ENCODE measurements at regions not wholly inside any gene's neighbourhood (a gene's known extent, or its start where the extent isn't known, plus 50 kb on each side); places are given as distances from the start of the nearest gene placed in this dataset.

DNA sequence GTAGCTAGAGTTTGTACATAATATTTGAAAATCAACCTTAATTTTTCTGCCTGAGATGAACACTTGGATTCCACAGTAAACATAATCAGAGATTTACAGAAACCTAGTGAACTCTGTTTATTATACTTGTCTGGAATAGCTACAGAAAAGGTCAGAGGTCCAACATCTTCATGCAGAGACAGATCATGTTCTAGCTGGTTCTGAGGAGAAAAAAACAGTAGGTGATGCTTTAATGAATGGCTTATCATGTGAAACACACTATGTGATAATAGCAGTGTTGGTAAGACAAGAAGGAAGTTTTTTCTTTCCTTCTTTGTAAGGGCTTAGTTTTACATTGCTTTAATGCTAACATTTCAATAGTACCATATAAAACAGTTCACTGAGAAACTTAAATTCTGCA is 846.4 kb upstream of the ZEB2 start:
- no peaks in the 10 kb centered on the region for H3K36me3 ChIP-seq (ENCODE audit: insufficient read depth in 1 of 2, low read depth in 1 of 2)
- ATAC-seq (no peak), DNase-seq (no peak)
- no peaks in the 10 kb centered on the region for H3K9me3 ChIP-seq
- H3K4me1 ChIP-seq: no peaks in the 10 kb centered on the region
- no peak overlapping the region for H3K4me3 ChIP-seq
- no peak overlapping the region for H3K27ac ChIP-seq
- TF ChIP-seq, protein P1, sequence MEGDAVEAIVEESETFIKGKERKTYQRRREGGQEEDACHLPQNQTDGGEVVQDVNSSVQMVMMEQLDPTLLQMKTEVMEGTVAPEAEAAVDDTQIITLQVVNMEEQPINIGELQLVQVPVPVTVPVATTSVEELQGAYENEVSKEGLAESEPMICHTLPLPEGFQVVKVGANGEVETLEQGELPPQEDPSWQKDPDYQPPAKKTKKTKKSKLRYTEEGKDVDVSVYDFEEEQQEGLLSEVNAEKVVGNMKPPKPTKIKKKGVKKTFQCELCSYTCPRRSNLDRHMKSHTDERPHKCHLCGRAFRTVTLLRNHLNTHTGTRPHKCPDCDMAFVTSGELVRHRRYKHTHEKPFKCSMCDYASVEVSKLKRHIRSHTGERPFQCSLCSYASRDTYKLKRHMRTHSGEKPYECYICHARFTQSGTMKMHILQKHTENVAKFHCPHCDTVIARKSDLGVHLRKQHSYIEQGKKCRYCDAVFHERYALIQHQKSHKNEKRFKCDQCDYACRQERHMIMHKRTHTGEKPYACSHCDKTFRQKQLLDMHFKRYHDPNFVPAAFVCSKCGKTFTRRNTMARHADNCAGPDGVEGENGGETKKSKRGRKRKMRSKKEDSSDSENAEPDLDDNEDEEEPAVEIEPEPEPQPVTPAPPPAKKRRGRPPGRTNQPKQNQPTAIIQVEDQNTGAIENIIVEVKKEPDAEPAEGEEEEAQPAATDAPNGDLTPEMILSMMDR (IDR thresholded peaks at IDR 0.05): no peak
- intact Hi-C loops (cut with DNase I): no loop called here
- H3K27me3 ChIP-seq (ENCODE audit: insufficient read depth in 3 of 3, low read length in 2 of 3): no peaks in the 10 kb centered on the region

DNA sequence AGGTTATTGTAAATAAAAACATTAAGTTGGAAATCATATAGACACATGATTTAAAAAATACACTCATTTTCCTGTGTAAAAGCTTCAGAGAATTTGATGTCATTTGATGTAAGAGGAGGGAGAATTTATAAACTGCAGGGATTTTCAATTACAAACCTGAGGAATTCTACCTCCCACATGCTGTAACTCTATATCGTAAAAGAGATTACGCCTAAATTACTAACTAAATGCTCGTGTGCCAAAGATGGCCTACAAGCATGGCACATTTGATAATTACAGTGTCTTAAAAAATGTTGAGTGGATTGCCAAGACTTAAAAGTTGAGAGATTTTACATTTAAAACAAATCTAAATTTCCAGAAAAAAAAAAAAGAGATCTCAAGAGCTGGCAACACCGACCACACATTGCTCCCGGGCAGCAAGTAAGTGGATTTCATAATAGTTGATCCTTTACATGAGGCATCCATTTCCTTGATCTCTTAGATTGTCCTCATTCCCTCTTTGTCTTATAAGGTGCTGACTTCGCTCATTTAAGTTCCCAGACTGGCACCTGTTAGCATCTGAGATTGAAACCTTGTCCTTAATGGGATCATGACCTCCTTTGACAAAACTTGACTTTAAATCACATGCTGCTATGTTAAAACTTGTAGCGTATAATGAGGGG is 840.3 kb upstream of the ZEB2 start:
- H3K4me1 ChIP-seq: no peaks in the 10 kb centered on the region
- TF ChIP-seq, protein P1 (IDR thresholded peaks at IDR 0.05): no peak
- H3K4me3 ChIP-seq: no peak overlapping the region
- no peaks in the 10 kb centered on the region for H3K27me3 ChIP-seq (ENCODE audit: insufficient read depth in 3 of 3, low read length in 2 of 3)
- H3K36me3 ChIP-seq (ENCODE audit: insufficient read depth in 1 of 2, low read depth in 1 of 2): no peaks in the 10 kb centered on the region
- no peak for DNase-seq
- intact Hi-C loops (cut with DNase I): no loop called here
- no peak overlapping the region for H3K27ac ChIP-seq
- no peaks in the 10 kb centered on the region for H3K9me3 ChIP-seq
- ATAC-seq: no peak
- 68 to 78% (median 71%) methylated on average over 7 of the region's 7 CpGs for WGBS, 3 donors

DNA sequence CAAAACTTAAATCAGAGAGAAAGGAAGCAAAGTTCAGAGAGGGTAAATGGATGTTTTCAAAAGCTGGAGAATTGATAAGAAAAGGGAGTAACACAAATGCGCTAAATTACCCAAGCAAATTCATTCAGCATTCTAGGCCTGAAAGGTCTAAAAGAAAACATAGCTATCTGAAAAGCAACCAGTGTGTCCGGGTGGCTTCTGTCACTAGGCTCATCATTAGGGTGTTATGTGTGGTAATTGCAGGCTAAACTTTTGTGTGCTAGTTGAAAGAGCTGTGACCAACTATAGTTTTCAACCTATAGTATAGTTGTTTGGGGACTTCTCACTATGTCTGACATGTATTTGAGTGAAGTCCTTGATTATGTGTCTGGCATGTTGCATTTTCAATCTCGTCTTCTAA is 839.6 kb upstream of the ZEB2 start:
- H3K27ac ChIP-seq: no peak overlapping the region
- DNase-seq: no peak
- no peak overlapping the region for H3K4me3 ChIP-seq
- no peaks in the 10 kb centered on the region for H3K36me3 ChIP-seq (ENCODE audit: insufficient read depth in 1 of 2, low read depth in 1 of 2)
- H3K9me3 ChIP-seq: no peaks in the 10 kb centered on the region
- no peaks in the 10 kb centered on the region for H3K27me3 ChIP-seq (ENCODE audit: insufficient read depth in 3 of 3, low read length in 2 of 3)
- no peak for ATAC-seq
- intact Hi-C loops (cut with DNase I): no loop called here
- H3K4me1 ChIP-seq: no peaks in the 10 kb centered on the region
- TF ChIP-seq, protein P1 (IDR thresholded peaks at IDR 0.05): no peak
- 71 to 78% (median 72%) methylated on average over 3 of the region's 3 CpGs for WGBS, 3 donors

DNA sequence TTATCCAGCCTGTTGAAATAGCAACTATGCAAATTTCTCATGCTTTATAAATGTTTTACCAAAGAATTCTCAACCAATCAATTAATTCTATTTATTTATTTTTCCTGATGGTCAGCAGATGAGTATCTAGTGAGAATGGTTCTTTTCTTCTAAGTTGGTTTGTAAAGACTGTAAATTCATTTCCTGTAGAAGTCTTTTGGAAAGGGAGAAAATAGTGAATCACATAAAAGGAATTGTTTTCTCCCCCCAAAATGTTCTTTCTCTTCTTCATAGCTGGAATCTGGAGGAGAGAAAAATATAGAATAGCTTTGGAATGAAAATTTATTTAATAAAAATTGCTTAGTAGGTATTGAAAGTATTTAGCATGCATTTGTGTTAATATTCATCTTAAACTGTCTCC is 836.1 kb upstream of the ZEB2 start:
- Histone ChIP-seq H3K27ac (no peak overlapping the region), H3K36me3 (ENCODE audit: insufficient read depth in 1 of 2, low read depth in 1 of 2) (no peaks in the 10 kb centered on the region), H3K9me3 (no peaks in the 10 kb centered on the region), H3K27me3 (ENCODE audit: insufficient read depth in 3 of 3, low read length in 2 of 3) (no peaks in the 10 kb centered on the region), H3K4me1 (no peaks in the 10 kb centered on the region), H3K4me3 (no peak overlapping the region)
- no peak for DNase-seq
- TF ChIP-seq, protein P1 (IDR thresholded peaks at IDR 0.05): no peak
- ATAC-seq: no peak
- intact Hi-C loops (cut with DNase I): no loop called here

DNA sequence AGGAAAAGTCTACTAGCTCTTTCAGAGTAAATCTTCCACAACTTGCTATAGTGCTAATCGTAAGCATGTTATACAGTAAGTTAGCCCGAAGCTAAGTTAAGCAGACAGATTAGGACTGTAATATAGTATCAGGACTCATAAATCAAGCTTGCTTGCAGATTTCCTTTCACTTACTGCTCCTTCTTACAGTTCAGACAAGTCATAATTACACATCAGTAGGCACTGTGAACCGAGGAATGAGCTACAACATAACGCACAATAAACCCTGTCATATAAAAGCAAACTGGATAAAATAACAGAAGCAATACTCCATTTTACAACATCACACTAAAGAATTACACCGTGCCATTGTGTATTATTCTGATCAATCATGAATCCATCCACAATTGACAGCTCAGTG is 832.6 kb upstream of the ZEB2 start:
- no peak for ATAC-seq
- DNase-seq: no peak
- Histone ChIP-seq H3K36me3 (ENCODE audit: insufficient read depth in 1 of 2, low read depth in 1 of 2) (no peaks in the 10 kb centered on the region), H3K4me1 (no peaks in the 10 kb centered on the region), H3K27ac (no peak overlapping the region), H3K4me3 (no peak overlapping the region), H3K9me3 (no peaks in the 10 kb centered on the region), H3K27me3 (ENCODE audit: insufficient read depth in 3 of 3, low read length in 2 of 3) (no peaks in the 10 kb centered on the region)
- WGBS, 3 donors: 62 to 70% (median 68%) methylated on average over 5 of the region's 5 CpGs
- TF ChIP-seq, protein P1 (IDR thresholded peaks at IDR 0.05): no peak
- intact Hi-C loops (cut with DNase I): no loop called here

Data from psoas muscle (tissue), 7 donors.